Neural cell (in vitro differentiated cells): ENCODE measurements at regions not wholly inside any gene's neighbourhood (a gene's known extent, or its start where the extent isn't known, plus 50 kb on each side); places are given as distances from the start of the nearest gene placed in this dataset.

Experiments used
- H2AFZ ChIP-seq: fragments of 200-600, 300-800 bp; sonication (generic), shearing (Covaris generic); 2 replicates; pipeline ENCODE4 v1.6.0; 2014; ENCODE audit warnings: low read depth, mild to moderate bottlenecking, antibody characterized with exemption, low read length, moderate library complexity
- H3F3A ChIP-seq: fragments of 200-600 bp; shearing (Covaris generic); 2 replicates; pipeline ENCODE4 v1.6.1; 2016; ENCODE audit warnings: mild to moderate bottlenecking, moderate library complexity, mixed read lengths, antibody characterized with exemption, low read length; ENCODE audit not compliant: insufficient read depth, poor library complexity, severe bottlenecking
- H3K27ac ChIP-seq: fragments of 200-600, 300-800 bp; sonication (generic), shearing (Covaris generic); 2 replicates; pipeline ENCODE4 v1.5.1; 2014; ENCODE audit warnings: mild to moderate bottlenecking, low read length, moderate library complexity
- H3K27me3 ChIP-seq: fragments of 300-800, 200-600 bp; sonication (generic), shearing (Covaris generic); 2 replicates; pipeline ENCODE4 v1.6.0; 2014; ENCODE audit warnings: mild to moderate bottlenecking, low read depth, low read length, moderate library complexity; ENCODE audit not compliant: insufficient read depth
- H3K36me3 ChIP-seq: fragments of 300-800, 200-600 bp; sonication (generic), shearing (Covaris generic); 2 replicates; pipeline ENCODE4 v1.5.1; 2014; ENCODE audit warnings: mild to moderate bottlenecking, antibody characterized with exemption, low read length, moderate library complexity; ENCODE audit not compliant: insufficient read depth
- H3K4me2 ChIP-seq: fragments of 300-800, 200-600 bp; sonication (generic), shearing (Covaris generic); 2 replicates; pipeline ENCODE4 v1.6.0; 2014; ENCODE audit warnings: mild to moderate bottlenecking, low read length
- H3K4me3 ChIP-seq: fragments of 300-800, 200-600 bp; sonication (generic), shearing (Covaris generic); 2 replicates; pipeline ENCODE4 v1.5.1; 2014; ENCODE audit warnings: mild to moderate bottlenecking, low read length, moderate library complexity
- H3K79me2 ChIP-seq: fragments of 200-600 bp; shearing (Covaris generic); replicated peaks from 2 replicates; pipeline ENCODE4 v1.6.0; 2014; ENCODE audit warnings: mild to moderate bottlenecking, low read length, moderate library complexity; ENCODE audit not compliant: insufficient read depth
- H3K9ac ChIP-seq: fragments of 300-800, 200-600 bp; sonication (generic), shearing (Covaris generic); 2 replicates; pipeline ENCODE4 v1.6.1; 2016; ENCODE audit warnings: mild to moderate bottlenecking, low read length, mixed read lengths
- H3K9me2 ChIP-seq: fragments of 200-600 bp; shearing (Covaris generic); 2 replicates; pipeline ENCODE4 v1.6.1; 2016; ENCODE audit warnings: mild to moderate bottlenecking, low read length, mixed read lengths; ENCODE audit not compliant: insufficient read depth
- H3K9me3 ChIP-seq: fragments of 200-600, 300-800 bp; sonication (generic), shearing (Covaris generic); 2 replicates; pipeline ENCODE4 v1.6.1; 2016; ENCODE audit warnings: mild to moderate bottlenecking, mixed run types, low read length, moderate library complexity, mixed read lengths
- H4K20me1 ChIP-seq: fragments of 200-600 bp; shearing (Covaris generic); 2 replicates; pipeline ENCODE4 v1.6.1; 2016; ENCODE audit warnings: mild to moderate bottlenecking, mixed run types; ENCODE audit not compliant: insufficient read depth
- CTCF ChIP-seq: fragments of 450-650 bp; IDR thresholded peaks from 2 replicates; pipeline ENCODE4 v1.5.1; 2014; ENCODE audit warnings: antibody characterized with exemption, mild to moderate bottlenecking, moderate library complexity; ENCODE audit not compliant: poor library complexity, severe bottlenecking
- EP300 ChIP-seq: fragments of 450-650 bp; conservative IDR thresholded peaks from 2 replicates; pipeline ENCODE4 v1.6.1; 2014; ENCODE audit warnings: antibody characterized with exemption, mild to moderate bottlenecking, moderate library complexity; ENCODE audit not compliant: poor library complexity, severe bottlenecking
- EZH2 ChIP-seq: fragments of 200-600, 300-800 bp; shearing (Covaris generic), sonication (generic); IDR thresholded peaks from 2 replicates; pipeline ENCODE4 v1.6.1; 2014; ENCODE audit warnings: antibody characterized with exemption, low read length, borderline replicate concordance, mild to moderate bottlenecking; ENCODE audit not compliant: insufficient read depth, poor library complexity, severe bottlenecking
- MXI1 ChIP-seq: fragments of 450-650 bp; conservative IDR thresholded peaks from 2 replicates; pipeline ENCODE4 v1.6.1; 2014; ENCODE audit warnings: antibody characterized with exemption, mild to moderate bottlenecking; ENCODE audit not compliant: poor library complexity, severe bottlenecking
- POLR2AphosphoS5 ChIP-seq: IDR thresholded peaks from 2 replicates; pipeline ENCODE4 v1.6.1; 2012
- REST ChIP-seq: IDR thresholded peaks from 2 replicates; pipeline ENCODE4 v1.6.1; 2012; ENCODE audit warnings: borderline replicate concordance
- SMC3 ChIP-seq: fragments of 450-650 bp; conservative IDR thresholded peaks from 2 replicates; pipeline ENCODE4 v1.6.1; 2014; ENCODE audit warnings: antibody characterized with exemption, mild to moderate bottlenecking, moderate library complexity; ENCODE audit not compliant: poor library complexity
- TAF1 ChIP-seq: IDR thresholded peaks from 2 replicates; pipeline ENCODE4 v1.6.1; 2012; ENCODE audit warnings: low read depth

DNA sequence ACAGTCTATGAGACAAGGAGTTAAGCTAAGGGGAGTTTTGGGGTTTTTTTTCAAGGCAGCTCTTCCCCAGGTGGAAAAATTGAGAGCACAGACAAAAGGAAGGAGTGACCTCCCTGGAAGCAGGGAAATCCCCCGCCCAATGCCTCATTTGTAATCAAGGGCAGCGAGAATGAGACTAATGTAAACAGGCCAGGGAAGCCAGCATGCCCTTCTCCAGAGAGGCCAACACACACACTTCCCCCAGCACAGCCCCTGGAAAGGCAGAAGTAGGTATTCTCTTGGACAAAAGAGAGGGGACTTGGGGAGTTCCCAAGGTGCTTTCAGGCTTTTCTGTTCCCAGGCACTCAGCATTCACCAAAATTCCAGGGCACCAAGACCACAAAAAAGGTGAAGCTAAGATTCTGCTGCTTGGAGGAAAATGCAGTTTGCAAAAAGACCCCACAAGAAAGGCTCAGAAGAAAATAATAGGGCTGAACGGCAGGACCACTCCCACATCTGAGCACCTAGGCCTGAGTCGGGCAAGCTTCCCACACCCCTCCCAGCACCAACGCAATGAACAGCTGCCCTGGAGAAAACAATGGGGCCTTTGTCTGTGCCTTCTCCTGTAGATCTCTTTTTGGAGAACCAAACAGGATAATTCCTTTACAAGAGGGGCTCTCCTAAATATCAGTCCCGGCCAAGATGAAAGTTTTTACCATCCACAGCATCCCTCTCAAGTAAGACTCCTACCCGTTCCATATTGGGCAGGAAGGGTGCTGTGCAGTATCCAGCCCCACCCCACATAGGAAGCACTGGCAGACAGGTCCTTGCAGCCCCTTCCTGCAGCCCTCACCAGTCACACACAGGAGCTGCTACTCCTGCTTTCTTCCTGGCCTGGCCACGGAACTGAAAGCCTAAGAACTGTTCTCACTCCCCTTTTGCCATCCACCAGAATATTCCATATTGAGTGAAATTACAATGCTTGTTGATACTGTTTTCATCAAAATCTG lies 70.7 kb upstream of the AKIP1 start:
- H3K9me3 ChIP-seq, result no peaks in the 10 kb centered on the region
- H3K9me2 ChIP-seq, result no peaks in the 10 kb centered on the region
- no peaks in the 10 kb centered on the region for H3K79me2 ChIP-seq
- H2AFZ ChIP-seq, result no peak overlapping the region
- no peaks in the 10 kb centered on the region for H3K27me3 ChIP-seq
- H3F3A ChIP-seq, result no peaks in the 10 kb centered on the region
- H3K9ac ChIP-seq, result no peak overlapping the region
- H3K27ac ChIP-seq, result no peak overlapping the region
- no peak for TF ChIP-seq REST
- no peak for TF ChIP-seq MXI1
- no peak for TF ChIP-seq EZH2
- no peak for TF ChIP-seq CTCF
- TF ChIP-seq TAF1, result no peak
- TF ChIP-seq POLR2AphosphoS5, result no peak
- H3K4me2 ChIP-seq, result no peak overlapping the region
- H3K4me3 ChIP-seq, result no peak overlapping the region
- no peaks in the 10 kb centered on the region for H4K20me1 ChIP-seq
- no peaks in the 10 kb centered on the region for H3K36me3 ChIP-seq

DNA sequence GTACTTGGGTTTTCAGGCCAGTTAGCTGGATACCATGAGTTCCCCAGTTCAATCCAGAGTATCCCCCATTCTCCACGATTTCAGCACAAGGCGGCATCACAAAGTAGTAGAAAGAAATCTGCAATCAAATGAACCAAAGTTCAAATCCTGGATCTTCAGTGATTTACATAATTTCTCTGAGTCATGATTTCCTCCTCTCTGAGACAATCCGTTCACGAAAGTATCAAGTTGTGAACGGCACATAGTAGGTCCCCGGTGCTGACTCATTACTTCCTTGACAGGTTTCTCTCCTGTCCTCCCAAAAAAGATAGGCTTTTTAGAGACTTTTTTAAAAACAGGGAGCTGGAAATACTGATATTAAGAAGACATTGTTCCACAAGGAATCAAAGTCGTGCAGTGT lies 69.1 kb upstream of the AKIP1 start:
- H3K9ac ChIP-seq, result no peak overlapping the region
- H3K79me2 ChIP-seq, result no peaks in the 10 kb centered on the region
- TF ChIP-seq EZH2 (no peak), EP300 (no peak), SMC3 (no peak), CTCF (no peak)
- H3K27me3 ChIP-seq, result no peaks in the 10 kb centered on the region
- H3F3A ChIP-seq, result no peaks in the 10 kb centered on the region
- H3K9me2 ChIP-seq, result no peaks in the 10 kb centered on the region
- H3K4me2 ChIP-seq, result no peak overlapping the region
- no peak overlapping the region for H3K27ac ChIP-seq
- H3K9me3 ChIP-seq, result no peaks in the 10 kb centered on the region
- H4K20me1 ChIP-seq, result no peaks in the 10 kb centered on the region
- H3K36me3 ChIP-seq, result no peaks in the 10 kb centered on the region
- H2AFZ ChIP-seq, result no peak overlapping the region
- no peak overlapping the region for H3K4me3 ChIP-seq
